AG08395 (cell line): ENCODE measurements at regions not wholly inside any gene's neighbourhood (a gene's known extent, or its start where the extent isn't known, plus 50 kb on each side); places are given as distances from the start of the nearest gene placed in this dataset.

Experiments
- DNase-seq: peaks from one replicate; pipeline ENCODE4 v3.0.0; 2012; ENCODE audit warnings: mixed read lengths, low spot score

- no peak for DNase-seq
These were observed 64.3 kb upstream of the RNU6ATAC start for GRCh38 chr9:134228649-134229048.

GRCh38 chr9:134229466-134230091 is 65.2 kb upstream of the RNU6ATAC start:
- no peak for DNase-seq

GRCh38 chr9:134230092-134230941 is 66.0 kb upstream of the RNU6ATAC start:
- no peak for DNase-seq

GRCh38 chr9:134230942-134231325 is 66.6 kb upstream of the RNU6ATAC start:
- DNase-seq = no peak

GRCh38 chr9:134231330-134231745 is 67.0 kb upstream of the RNU6ATAC start:
- no peak for DNase-seq

- no peak for DNase-seq
These were observed 67.4 kb upstream of the RNU6ATAC start for GRCh38 chr9:134231767-134232166.

GRCh38 chr9:134233022-134233421 is 68.7 kb upstream of the RNU6ATAC start:
- no peak for DNase-seq

GRCh38 chr9:134234001-134234660 is 69.8 kb upstream of the RNU6ATAC start:
- DNase-seq = no peak

- DNase-seq = no peak
These were observed 70.5 kb upstream of the RNU6ATAC start for GRCh38 chr9:134234687-134235359.

GRCh38 chr9:134235366-134235765 is 71.0 kb upstream of the RNU6ATAC start:
- no peak for DNase-seq

- DNase-seq = peak; percentile 52
These were observed 71.6 kb upstream of the RNU6ATAC start for GRCh38 chr9:134236001-134236421.

GRCh38 chr9:134236935-134237629 is 72.7 kb upstream of the RNU6ATAC start:
- no peak for DNase-seq

- DNase-seq = no peak
These were observed 73.4 kb upstream of the RNU6ATAC start for GRCh38 chr9:134237630-134238265.

GRCh38 chr9:134239130-134239903 is 75.0 kb upstream of the RNU6ATAC start:
- no peak for DNase-seq

GRCh38 chr9:134239939-134240338 is 75.6 kb upstream of the RNU6ATAC start:
- DNase-seq = no peak

GRCh38 chr9:134240361-134240760 is 76.0 kb upstream of the RNU6ATAC start:
- DNase-seq = no peak

- DNase-seq = no peak
These were observed 78.3 kb upstream of the RNU6ATAC start for GRCh38 chr9:134242706-134243105.

- peak; percentile 27 for DNase-seq
These were observed 79.6 kb upstream of the RNU6ATAC start for GRCh38 chr9:134243778-134244467.

GRCh38 chr9:134245179-134245578 is 80.8 kb upstream of the RNU6ATAC start:
- no peak for DNase-seq
